ENCODE measurements at regions not wholly inside any gene's neighbourhood (a gene's known extent, or its start where the extent isn't known, plus 50 kb on each side); places are given as distances from the start of the nearest gene placed in this dataset.

DNA sequence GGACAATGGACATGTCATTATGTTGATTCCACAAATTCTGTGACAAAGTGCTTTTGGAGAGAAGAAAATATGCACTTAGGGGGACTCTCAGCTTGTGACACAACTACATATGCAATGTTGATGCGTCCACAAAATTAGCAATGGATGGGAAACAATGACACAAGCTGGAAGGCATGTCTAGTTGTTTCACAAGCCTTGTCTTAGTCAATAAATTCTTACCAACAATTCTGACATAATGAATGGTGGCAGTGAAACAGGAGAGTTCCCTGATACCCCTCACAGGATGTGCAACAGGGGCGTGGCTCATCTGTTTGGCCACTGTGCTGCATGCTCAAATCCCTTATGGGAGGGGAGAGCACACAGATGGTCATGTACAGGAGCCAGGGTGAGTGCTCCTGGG, 347.2 kb upstream of the DLGAP1 start:
- TF ChIP-seq POLR2A (IDR thresholded peaks at IDR 0.05) (no peak), POLR2AphosphoS5 (IDR thresholded peaks at IDR 0.05) (no peak), EP300 (IDR thresholded peaks at IDR 0.05) (no peak)
- TF ChIP-seq, protein P1, sequence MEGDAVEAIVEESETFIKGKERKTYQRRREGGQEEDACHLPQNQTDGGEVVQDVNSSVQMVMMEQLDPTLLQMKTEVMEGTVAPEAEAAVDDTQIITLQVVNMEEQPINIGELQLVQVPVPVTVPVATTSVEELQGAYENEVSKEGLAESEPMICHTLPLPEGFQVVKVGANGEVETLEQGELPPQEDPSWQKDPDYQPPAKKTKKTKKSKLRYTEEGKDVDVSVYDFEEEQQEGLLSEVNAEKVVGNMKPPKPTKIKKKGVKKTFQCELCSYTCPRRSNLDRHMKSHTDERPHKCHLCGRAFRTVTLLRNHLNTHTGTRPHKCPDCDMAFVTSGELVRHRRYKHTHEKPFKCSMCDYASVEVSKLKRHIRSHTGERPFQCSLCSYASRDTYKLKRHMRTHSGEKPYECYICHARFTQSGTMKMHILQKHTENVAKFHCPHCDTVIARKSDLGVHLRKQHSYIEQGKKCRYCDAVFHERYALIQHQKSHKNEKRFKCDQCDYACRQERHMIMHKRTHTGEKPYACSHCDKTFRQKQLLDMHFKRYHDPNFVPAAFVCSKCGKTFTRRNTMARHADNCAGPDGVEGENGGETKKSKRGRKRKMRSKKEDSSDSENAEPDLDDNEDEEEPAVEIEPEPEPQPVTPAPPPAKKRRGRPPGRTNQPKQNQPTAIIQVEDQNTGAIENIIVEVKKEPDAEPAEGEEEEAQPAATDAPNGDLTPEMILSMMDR (IDR thresholded peaks at IDR 0.05): no peak
